DMS79 treated with DMSO at 0.1 percent for 48 hours (cell line): ENCODE measurements at regions not wholly inside any gene's neighbourhood (a gene's known extent, or its start where the extent isn't known, plus 50 kb on each side); places are given as distances from the start of the nearest gene placed in this dataset.

Experiments used
- DNase-seq: peaks from one replicate; lab custom pipeline; 2025; lab: John Stamatoyannopoulos, UW

DNA sequence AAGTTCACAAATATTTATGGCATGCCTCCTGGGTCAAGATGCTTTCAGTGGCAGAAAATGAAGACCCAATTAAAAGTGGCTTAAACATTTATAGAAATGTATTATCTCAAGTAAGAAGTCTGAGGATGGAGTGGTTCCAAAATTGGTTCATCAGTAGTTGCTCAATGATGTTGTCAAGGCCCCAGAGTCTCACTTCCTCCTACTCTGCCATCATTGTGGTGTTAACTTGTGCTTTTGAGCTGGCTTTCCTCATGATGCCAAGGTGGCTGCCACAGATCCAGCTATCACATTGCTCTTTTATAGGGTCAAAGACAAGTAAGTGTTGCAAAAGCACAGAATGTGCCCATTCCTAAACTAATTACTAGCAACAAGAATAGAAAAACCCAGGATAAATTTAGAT lies 404.6 kb upstream of the NRP1 start:
- no peak for DNase-seq

DNA sequence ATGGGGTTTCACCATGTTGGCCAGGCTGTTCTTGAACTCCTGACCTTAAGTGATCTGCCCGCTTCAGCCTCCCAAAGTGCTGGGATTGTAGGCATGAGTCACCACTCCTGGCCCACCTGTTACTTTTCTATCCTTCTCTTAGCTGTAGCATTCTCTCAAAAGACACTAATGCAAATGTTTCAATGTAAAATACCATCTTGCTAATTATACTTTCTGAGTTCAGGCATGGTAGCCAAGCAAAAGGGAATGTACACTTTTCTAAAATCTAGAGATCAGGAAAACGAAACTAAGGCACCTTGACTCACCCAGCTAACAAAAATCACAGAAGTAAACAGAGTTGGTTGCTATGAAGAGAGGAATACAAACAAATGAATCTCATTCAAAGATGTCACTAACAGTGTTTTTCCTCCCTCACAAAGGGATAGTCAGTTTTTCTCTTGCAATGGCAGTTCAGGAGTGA lies 401.0 kb upstream of the NRP1 start:
- no peak for DNase-seq

DNA sequence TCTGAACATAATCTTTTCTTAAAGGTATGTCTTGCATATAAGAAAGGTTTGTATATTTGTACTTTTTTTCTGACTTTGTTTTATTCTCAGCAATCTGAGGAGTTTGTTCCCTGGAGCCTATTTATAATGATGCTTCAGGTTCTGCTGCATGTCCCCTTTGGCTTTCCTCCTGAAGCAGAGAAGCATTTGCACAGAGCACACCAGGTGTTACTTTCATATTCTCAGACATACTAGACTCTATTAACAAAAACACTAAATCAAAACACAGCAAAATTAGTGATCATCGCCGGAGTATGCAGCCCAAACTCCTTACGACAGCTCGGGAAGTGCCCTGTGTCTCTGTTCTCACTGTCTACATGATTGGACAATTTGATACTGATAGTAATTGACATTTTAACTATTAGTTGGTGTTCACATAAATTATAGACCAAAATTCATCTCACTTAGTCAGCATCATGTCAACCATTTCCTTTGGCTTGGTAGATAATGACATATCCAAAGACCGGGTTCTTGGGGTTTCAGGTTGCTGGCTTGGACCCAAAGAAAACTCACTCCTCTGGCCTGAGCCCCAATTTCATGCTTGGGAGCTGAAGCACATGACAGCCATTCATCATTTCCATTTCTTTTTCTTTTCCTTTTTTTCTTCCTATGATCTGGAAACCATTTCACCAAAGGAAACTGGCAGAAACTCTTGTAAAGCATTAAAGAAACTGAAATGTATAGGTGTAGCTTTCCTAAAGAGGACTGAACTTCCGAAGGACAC lies 400.1 kb upstream of the NRP1 start:
- DNase-seq: no peak

DNA sequence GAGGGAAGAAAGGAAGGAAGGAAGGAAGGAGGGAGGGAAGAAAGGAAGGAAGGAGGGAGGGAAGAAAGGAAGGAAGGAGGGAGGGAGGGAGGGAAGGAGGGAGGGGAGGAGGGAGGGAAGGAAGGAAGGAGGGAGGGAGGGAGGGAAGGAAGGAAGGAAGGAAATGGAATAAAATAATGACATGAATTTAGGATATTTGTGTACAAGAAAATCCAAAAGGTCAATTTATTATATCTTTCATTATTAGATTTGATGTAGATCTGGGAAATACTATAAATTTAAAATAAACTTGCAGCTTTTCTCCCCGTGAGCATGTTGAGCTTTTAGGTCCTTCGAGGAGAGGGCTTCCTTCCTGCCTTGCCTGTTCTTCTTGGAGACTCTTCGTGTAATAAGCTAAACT lies 398.6 kb upstream of the NRP1 start:
- DNase-seq: no peak

DNA sequence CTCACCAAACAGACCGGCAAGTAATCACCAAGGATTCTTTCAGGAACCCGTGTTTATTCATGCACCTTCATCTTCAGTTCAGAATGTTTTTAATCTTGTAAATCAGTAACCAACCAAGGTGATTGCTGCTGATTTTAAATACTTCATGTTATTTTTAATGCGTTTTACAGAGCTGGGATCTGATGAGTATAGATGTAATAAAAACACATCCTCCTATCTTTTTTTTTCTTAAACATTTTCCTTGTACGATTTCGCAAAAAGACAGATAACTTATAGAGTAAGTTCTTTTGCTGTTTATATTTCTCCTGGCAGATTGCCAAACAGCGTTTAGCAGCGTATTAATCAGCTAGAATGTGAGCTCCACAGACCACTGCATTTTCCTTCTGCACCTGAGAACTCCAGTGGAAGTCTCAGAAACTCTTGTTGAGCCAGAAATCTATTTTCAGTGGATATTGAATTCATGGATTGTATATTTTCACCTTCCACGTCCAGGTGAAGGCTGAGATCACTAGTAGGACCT lies 397.8 kb upstream of the NRP1 start:
- DNase-seq: no peak

DNA sequence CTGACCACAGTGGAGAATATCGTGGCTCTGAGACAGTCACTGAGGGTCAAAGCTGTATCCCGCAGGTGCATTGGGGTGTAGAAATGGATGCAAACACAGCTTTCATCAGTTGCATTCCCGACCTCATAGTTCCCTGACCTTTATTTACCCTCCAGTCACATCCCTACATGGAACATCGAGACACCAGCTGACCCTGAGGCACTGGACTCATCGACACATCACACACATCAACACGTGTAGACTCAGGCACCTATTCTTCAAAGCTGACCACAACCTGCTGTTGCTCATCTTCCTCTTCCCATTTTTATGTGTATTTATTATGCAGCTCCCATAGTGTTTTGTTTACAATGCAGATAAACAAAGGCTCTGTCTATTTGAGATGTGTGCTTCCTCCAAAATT lies 396.9 kb upstream of the NRP1 start:
- no peak for DNase-seq

DNA sequence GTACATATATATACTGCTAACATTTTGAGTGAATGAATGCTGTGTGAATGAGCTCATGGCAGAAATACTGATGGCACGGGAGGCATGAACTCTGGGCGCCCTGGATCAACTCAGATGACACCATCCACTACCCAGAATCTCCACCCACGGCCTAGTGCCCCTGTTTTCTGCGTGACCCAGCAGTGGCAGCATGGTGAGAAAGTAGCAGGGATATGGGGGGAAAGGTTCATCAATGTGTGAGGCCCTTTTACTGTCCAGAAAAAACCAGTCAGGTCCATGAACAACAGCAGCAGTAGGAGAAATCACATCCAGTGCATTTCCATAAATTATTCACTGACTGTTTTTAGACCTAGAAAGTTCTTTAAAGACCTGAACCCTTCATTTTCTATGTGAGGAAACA lies 391.0 kb upstream of the NRP1 start:
- no peak for DNase-seq

DNA sequence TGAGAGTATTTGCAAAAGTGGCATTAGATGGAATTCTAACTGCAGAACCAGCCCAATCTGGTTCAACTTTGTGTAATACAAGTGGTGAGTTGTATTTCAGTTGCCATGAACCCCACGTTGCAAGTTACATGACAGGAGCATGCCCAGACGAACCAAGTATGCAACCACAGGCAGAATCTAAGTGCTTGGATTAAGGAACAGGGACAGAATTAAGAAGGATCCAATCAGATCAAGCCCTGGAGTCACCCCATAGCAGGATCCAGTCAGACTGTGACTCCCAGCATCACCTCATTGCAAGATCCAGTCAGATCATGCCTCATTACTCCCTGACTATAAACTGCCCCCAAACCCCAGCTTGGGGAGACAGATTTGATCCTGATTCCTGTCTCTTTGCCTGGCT lies 388.7 kb upstream of the NRP1 start:
- no peak for DNase-seq

DNA sequence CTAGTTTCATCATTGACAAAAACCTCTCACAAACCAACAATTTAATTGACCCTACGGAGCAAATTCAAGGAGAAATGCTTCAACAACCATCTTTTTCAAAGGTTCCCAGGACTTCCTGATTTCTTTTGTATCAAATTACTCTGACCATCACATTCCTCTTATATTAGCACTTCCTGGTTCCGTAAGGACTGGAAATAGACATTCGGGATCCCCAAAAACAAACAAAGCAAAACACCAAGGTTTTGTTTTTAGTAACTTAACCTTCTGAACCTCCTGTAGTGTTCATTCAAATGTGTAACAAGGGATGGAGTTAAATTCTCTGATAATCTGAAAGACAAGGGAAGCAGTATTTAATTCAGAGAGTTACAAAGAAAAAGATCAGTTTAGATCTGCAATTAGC lies 387.6 kb upstream of the NRP1 start:
- DNase-seq: no peak

DNA sequence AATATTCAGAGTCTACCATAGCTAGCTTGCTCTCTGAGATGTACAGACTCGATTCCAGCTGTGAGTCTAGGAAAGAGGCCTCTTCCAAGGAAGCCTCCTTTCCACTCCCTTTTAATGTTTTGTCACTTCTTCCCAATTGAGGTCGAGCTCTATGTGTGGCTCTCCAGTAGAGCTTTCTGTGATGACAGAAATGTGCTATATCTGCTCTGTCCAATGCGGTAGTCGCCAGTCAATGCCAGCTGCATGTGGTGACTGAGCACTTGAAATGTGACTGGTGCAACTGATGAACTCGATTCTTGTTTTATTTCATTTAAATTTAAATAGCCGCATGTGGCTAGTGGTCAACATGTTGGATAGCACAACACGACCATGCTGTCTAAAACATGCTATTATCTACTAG lies 387.0 kb upstream of the NRP1 start:
- no peak for DNase-seq

DNA sequence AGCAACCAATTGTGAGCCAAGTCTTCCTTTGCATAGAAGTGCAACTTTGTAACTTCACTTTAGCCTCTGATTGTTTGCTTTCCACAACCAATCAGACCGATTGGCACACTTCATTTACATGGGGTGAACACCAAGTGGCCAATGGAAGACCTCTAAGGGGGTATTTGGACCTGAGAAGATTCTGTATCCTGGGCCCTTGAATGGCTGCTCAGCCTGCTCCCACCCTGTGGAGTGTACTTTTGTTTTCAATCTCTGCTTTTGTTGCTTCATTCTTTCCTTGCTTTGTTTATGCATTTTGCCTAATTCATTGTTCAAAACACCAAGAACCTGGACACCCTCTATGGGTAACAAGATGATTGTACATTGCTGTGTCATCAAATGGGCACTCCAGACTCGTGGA lies 385.7 kb upstream of the NRP1 start:
- DNase-seq: no peak

DNA sequence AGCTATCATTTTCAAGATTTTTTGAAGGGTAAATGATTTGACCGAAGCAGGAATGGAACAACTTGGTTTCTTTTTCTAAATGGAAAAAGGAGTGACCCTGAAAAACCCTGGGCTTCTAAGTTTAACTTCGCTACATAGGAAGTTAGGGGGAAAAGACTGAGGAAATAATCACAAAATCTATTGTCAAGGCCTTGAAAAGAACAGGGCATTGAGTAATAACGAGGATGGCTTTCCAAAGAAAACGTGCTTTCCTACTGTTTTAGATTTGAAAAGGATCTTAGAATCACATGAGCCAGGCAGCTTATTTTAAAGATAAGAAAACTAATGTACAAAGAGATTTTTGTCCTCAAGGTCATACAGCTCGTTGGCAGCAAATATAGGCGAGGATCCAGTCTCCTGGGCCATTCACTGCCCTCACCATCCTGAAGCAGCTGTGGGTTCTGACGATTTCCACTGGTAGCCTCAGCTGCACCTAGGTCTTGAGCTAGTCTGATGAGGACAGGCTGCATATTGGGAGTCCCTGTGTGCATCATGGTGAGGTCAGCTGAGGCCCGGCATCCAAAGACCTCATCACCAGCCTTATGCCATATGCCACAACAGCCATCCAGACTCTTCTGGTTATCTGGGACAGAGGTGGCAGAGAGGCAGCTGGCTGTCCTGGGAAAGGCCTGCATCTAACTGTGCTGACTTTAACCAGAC lies 384.7 kb upstream of the NRP1 start:
- no peak for DNase-seq

DNA sequence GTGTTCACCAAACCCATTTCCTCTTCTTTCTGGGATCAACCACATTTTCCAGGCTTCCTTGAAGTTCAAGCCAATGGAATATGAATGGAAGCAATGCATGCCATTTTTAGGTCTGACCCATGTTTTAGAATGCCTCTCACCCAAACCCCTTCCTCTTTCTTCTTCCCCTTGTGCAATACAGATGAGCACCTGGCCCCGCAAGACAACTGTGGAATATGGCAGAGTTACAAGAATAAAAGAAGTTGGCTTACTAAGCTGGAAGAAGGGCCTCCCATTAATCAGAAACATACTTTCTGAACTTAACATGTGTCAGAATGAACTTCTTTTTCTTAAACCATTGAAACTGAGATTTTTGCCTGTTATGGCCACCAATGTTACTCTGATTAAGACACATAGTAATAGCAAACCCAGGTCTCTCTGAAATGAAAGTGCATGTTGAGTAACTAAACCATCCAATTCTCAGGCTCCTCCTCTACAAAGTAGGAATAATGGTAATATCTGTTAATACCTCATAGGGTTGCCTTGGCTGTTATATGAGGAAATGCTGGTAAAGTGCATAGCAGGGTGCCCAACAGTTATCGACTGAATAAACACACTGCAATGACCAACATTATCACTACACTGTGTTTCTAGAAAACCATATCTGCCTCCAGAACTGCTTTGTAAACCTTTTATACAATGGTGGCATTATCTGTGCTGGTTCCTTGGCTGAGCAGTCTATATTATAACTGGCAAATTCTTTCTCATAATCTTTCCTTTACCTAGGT lies 382.2 kb upstream of the NRP1 start:
- no peak for DNase-seq

DNA sequence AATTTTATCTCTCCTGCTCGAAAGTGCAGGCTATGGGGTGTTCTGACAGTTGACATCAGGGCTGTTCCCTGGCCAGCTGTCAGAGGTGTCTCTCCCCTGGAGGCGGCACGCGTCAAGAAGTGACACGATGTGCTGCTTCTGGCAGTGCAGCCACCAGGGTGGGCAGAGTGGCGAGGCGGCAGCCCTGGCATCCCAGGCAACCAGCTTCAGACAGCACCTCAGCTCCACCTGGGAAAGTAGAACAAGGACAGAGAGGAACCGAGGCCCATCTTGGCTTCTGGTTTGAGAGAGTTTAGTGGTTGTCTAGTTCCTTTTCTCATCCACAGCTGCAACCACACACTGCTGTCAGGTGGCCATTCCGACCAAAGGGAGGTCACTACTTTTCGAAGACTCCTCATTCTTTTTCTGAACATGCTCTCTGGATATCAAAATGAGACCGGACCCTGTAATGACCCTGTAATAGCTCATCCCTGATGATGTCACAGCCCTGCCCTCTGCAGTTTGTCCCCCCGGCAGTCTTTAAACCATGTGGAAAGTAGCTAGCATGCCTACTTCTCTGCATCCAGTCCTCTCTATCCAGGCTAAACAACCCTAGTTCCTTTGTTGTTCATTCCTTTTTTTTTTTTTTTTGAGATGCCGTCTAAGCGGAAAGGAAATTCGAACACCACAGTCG lies 381.0 kb upstream of the NRP1 start:
- DNase-seq: no peak

DNA sequence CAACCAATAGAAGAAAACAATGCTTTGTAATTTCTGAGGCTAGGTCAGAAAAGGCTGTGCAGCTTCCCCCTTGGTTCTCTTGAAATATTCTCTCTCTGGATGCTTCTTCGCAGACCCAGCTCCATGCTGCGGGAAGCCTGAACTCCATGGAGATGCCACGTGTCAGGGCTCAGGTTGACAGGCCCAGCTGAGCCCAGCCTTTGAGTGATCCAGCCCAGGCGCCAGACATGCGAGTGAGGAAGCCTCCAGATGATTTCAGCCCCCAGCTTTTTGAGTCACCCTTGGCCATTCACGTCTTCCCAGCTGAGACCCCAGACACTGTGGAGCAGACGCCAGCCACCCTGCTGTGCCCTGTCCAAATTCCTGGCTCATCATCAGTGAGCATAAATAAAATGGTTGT lies 378.4 kb upstream of the NRP1 start:
- no peak for DNase-seq

DNA sequence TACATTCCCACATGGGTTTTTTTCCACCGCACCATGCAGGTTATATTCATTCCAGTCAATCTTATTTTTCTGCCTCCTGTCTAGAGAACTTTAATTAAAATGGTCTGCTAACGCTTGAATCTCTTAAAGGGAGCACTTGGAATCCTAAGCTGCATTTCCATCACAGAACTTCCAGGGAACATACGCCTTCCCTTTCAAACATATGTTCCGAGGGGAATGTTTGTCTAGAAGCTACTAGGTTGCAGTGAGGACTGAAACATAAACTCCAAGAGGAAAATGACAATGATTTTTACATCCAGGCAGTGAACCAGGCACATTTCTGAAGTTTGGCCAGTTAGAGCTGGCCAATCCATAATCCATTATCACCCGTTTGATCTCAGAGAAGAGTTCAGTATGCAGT lies 375.5 kb upstream of the NRP1 start:
- DNase-seq: no peak

DNA sequence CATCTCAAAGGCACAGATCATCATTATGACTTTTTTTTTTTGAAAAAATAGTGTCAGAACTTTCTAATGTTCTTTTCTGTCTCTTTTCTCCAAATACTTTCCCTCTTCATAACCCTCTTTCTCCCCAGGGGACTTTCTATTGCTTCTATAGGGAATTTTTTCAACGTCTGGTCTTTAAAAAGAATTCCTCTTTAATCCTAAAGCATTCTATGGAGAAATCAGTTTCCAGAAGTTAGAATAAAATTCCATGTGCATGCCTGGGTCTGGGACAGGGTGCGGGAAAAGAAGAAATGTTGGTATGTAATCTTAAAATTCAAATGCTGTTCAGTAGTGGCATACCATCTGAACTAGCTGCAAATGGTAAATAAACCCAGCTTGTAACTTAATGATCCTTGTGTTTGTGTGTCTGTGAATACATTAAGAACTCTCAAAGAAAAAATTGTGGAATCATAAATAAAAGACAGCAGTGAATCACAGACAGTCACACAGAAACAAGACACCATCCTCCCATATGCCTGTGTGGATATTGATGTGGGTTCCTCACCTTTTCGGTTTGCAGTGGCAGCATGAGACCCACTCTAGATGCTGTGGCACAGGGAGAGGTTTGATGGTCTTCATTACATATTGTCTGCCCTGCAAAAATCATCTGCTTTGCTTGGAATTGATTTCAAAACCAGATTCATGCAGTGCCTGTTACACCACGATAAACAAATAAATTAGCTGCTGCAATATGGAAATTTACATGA lies 374.7 kb upstream of the NRP1 start:
- no peak for DNase-seq

DNA sequence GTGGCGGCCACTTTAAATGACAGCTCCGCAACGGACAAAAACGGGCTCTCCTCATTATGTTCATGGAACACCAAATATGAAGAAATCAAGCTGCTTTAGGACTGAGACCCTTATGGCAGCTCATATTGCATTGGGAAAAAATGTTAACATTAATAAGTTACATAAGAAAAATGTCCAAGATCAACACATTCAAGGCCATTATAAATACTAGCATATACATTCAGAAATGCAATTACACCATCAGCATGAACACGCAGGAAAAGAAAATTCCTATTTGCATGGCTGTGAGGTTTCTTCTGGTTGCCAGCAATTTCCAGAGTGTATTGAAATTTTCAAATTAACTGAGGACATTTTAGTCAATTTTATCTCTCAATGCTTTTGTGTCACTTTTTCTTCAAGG lies 374.1 kb upstream of the NRP1 start:
- no peak for DNase-seq

DNA sequence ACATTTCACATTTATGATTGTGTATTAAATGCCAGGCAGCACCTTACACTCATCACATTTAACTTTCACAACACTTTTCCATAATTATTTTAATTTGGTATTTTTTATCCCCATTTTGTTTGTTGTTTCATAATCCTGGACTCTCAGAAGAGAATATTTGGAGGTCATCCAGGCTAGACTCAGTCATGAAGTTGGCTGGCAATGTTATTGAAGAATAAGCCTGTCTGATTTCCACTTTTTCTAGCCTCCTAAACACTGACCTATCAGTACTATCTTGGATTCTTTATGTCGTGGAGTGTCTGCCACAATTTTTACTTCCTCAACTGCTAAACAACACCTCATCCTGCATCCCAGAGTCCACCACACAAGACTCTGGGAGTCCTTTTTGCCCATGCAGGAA lies 372.3 kb upstream of the NRP1 start:
- no peak for DNase-seq

DNA sequence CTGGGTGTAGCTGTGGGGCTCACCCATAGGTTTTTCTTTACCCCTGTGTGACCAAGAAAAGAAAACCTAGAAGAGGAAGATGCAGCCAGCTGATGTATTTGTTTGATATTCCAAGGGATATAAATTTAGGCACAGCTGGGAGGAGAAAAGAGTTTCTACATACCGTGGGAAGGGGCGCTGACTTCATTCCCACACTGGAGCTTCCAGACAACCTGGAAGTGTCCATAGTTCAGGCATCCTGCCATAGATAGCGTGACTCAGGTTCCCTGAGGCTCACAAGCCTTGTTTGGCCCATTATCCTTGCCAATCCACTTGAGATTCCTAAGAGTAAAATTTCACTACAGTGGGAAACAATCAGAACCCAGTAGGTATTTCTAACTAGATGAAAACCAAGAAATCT lies 371.7 kb upstream of the NRP1 start:
- no peak for DNase-seq

DNA sequence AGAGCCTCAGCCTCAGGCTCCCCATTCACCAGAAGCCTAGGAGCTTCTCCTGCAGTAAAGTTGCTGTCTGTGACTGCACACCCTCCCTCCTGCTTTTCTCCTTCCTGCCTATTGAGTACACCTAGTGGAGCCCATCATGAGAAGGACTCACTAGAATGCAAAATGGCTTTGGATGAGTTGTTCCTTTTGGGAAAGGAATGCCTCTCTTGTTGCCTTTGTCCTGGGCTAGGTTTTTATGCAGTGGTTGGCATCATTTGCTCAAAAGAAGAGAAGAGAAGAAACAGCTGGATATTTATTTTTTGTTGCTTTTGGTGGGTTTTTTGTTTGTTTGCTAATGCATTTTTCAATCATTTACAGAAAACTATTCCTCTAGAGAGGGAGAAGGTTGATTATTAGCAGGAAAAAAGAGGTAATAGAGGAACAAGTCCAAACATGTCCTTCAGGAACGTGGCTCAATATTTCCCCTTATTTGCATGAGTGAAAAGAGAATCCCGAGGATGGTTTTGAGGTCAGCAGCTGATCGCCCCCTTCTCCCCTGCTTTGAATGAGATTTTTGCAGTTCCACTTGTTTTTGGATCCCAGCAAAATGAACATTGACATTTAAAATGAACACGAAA lies 369.9 kb upstream of the NRP1 start:
- no peak for DNase-seq
